IPS DF 6.9 (cell line): ENCODE measurements at regions not wholly inside any gene's neighbourhood (a gene's known extent, or its start where the extent isn't known, plus 50 kb on each side); places are given as distances from the start of the nearest gene placed in this dataset.

ENCODE experiments used
- DNase-seq: peaks from one replicate; pipeline ENCODE4 v3.0.0-alpha.2; 2013; ENCODE audit warnings: low read depth, low spot score
- H3K27ac ChIP-seq: one replicate; pipeline ENCODE4 v1.5.1; 2013; ENCODE audit warnings: low read length, control low read depth
- H3K27me3 ChIP-seq: 2 replicates; pipeline ENCODE4 v1.6.1; 2013; ENCODE audit warnings: mild to moderate bottlenecking, low read length; ENCODE audit not compliant: control insufficient read depth, insufficient read depth
- H3K36me3 ChIP-seq: 2 replicates; pipeline ENCODE4 v1.6.1; 2013; ENCODE audit warnings: low read length; ENCODE audit not compliant: control insufficient read depth, insufficient read depth
- H3K4me1 ChIP-seq: 2 replicates; pipeline ENCODE4 v1.6.1; 2013; ENCODE audit warnings: low read length; ENCODE audit not compliant: control insufficient read depth, insufficient read depth
- H3K4me3 ChIP-seq: 2 replicates; pipeline ENCODE4 v1.5.1; 2013; ENCODE audit warnings: mild to moderate bottlenecking, low read length
- H3K9me3 ChIP-seq: 2 replicates; pipeline ENCODE4 v1.6.1; 2013; ENCODE audit warnings: low read length, inconsistent platforms; ENCODE audit not compliant: control insufficient read depth, insufficient read depth
- WGBS: extraction: QIAGEN DNeasy Blood & Tissue Kit; methylation state at CpG from one replicate; pipeline ENCODE4 v1.1.7; 2013; ENCODE audit warnings: mixed read lengths, missing lambda C conversion rate; ENCODE audit not compliant: insufficient read length, insufficient coverage; 5-methylcytosine and 5-hydroxymethylcytosine counted together

DNA sequence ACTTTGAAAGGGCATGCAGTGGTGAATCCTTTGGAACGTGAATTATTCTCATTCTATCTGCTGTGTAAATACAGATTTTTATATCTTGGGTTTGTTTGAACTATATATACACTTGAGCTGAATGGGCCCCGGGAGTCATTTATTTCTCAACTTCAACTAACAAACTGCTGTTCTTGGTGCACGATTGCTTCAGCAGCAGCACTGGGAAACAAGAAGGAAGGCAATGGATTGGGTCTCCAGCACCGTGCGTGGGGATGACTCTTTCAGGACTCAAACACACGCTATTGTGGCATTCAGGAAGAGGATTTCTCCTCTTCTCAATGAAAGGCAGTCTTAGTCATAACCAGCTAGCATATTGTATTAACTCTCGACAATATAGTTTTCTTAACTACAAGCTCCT is 226.0 kb upstream of the NFE2L3 start:
- no peaks in the 10 kb centered on the region for H3K27me3 ChIP-seq
- no peaks in the 10 kb centered on the region; the same call in 1 of the 2 replicates for H3K4me1 ChIP-seq
- no peak overlapping the region for H3K27ac ChIP-seq
- DNase-seq, result no peak
- WGBS, result no CpG with 5 or more reads among the region's 7 CpGs
- H3K9me3 ChIP-seq, result no peaks in the 10 kb centered on the region
- H3K36me3 ChIP-seq, result no peaks in the 10 kb centered on the region
- no peak overlapping the region for H3K4me3 ChIP-seq

GRCh38 chr7:25926451-25926850 is 225.5 kb upstream of the NFE2L3 start:
- Histone ChIP-seq H3K4me1 (no peaks in the 10 kb centered on the region; the same call in 1 of the 2 replicates), H3K27me3 (no peaks in the 10 kb centered on the region), H3K9me3 (no peaks in the 10 kb centered on the region), H3K27ac (no peak overlapping the region), H3K4me3 (no peak overlapping the region), H3K36me3 (no peaks in the 10 kb centered on the region)
- no CpG with 5 or more reads among the region's 2 CpGs for WGBS
- DNase-seq, result no peak

DNA sequence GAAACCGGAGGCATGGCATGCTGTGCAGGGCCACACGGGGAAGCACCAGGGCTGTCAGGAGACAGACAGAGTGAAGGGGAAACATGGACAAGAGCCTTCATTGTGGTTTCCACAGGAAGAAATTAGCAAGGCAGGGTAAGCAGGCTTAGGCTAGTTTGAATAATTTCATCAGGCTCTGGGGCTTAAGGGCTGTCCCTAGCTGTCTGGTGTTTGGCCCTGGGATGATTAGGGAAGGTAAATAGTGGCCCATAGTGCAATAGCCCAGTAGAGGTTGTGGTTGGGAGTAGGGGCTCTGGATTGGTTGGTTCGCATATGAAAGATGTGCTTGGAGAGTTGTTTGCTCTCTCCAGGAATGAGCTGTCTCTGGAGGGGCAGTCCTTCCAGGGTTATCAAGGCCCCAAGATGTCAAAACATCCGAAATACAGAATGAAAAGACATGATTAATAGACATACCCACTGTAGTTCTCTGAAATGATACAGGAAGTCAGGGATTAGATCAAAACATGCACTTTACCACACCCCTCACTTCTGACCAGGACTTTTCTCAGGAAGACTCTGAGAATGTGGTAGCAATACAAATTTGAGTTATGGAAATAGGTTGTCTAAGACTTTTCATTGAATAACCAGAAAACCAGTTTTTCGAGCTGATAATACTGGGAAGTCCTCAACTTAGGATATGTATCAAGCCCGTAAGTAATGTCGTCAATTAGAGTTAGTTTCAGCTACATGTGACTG is 224.9 kb upstream of the NFE2L3 start:
- Histone ChIP-seq H3K36me3 (no peaks in the 10 kb centered on the region), H3K4me1 (no peaks in the 10 kb centered on the region; the same call in 1 of the 2 replicates), H3K27me3 (no peaks in the 10 kb centered on the region), H3K4me3 (no peak overlapping the region), H3K27ac (no peak overlapping the region), H3K9me3 (no peaks in the 10 kb centered on the region)
- WGBS, result no CpG with 5 or more reads among the region's 7 CpGs
- no peak for DNase-seq

DNA sequence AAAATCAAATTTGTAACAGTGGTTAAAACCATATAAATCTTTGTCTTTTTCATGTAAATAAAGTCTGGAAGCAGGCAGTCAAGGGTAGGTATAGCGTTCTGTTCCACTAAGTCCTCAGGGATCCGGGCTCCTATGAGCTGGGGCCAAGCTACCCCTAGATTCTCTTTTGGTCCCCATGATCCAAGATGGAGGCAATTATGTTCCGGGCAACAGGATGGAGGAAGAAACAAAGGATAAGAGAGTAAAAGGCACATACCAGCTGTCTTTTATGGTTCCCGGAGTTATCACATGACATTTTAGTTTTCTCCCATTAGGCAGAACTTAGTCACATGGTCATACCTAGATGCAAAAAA is 224.4 kb upstream of the NFE2L3 start:
- H3K4me1 ChIP-seq, result no peaks in the 10 kb centered on the region; the same call in 1 of the 2 replicates

GRCh38 chr7:25928549-25929330 is 223.3 kb upstream of the NFE2L3 start:
- no peak for DNase-seq
- Histone ChIP-seq H3K4me3 (no peak overlapping the region), H3K27me3 (no peaks in the 10 kb centered on the region), H3K4me1 (no peaks in the 10 kb centered on the region; the same call in 1 of the 2 replicates), H3K27ac (no peak overlapping the region), H3K36me3 (no peaks in the 10 kb centered on the region), H3K9me3 (no peaks in the 10 kb centered on the region)
- no CpG with 5 or more reads among the region's 5 CpGs for WGBS

More for the DNA sequence above, 224.4 kb upstream of the NFE2L3 start:
- Histone ChIP-seq H3K36me3 (no peaks in the 10 kb centered on the region), H3K4me3 (no peak overlapping the region), H3K27ac (no peak overlapping the region), H3K9me3 (no peaks in the 10 kb centered on the region), H3K27me3 (no peaks in the 10 kb centered on the region)
- no peak for DNase-seq
- WGBS, result no CpG with 5 or more reads among the region's 4 CpGs

- WGBS, result no CpG with 5 or more reads among the region's 5 CpGs
- no peaks in the 10 kb centered on the region; the same call in 1 of the 2 replicates for H3K4me1 ChIP-seq
- no peaks in the 10 kb centered on the region for H3K36me3 ChIP-seq
- H3K4me3 ChIP-seq, result no peak overlapping the region
- no peaks in the 10 kb centered on the region for H3K27me3 ChIP-seq
- no peaks in the 10 kb centered on the region for H3K9me3 ChIP-seq
- no peak for DNase-seq
- H3K27ac ChIP-seq, result no peak overlapping the region
Observed at GRCh38 chr7:25929448-25929847, 222.6 kb upstream of the NFE2L3 start.

DNA sequence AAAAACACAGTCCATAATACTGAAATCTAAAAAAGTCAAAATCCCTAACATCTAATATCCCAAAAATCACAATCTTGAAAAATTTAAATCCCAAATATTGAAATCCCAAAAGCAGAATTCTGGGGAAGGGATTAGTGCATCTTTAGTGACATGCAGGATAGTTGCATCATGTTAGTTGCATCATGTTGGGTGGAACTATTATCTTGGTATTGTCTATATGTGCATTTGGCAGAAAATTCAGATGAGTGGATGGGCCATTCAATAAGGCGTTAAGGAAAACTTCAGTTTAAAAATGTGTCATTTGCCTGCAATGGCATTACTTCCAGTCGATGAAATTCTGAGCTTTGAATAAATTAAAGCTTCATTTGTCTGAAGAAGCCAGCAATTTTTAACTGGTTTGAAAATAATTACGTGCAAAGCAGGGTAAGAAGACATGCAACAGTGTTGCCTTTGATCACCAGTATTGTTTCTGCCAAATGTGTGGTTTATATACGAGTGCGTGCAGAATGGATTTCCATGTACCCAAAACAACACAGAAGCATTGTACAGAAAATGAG is 221.4 kb upstream of the NFE2L3 start:
- Histone ChIP-seq H3K36me3 (no peaks in the 10 kb centered on the region), H3K4me1 (no peaks in the 10 kb centered on the region; the same call in 1 of the 2 replicates), H3K27ac (no peak overlapping the region), H3K27me3 (no peaks in the 10 kb centered on the region), H3K4me3 (no peak overlapping the region), H3K9me3 (no peaks in the 10 kb centered on the region)
- DNase-seq, result no peak
- no CpG with 5 or more reads among the region's 5 CpGs for WGBS

- H3K27me3 ChIP-seq, result no peaks in the 10 kb centered on the region
- H3K4me3 ChIP-seq, result no peak overlapping the region
- no peak overlapping the region for H3K27ac ChIP-seq
- H3K9me3 ChIP-seq, result no peaks in the 10 kb centered on the region
- no peaks in the 10 kb centered on the region; the same call in 1 of the 2 replicates for H3K4me1 ChIP-seq
- no peak for DNase-seq
- no peaks in the 10 kb centered on the region for H3K36me3 ChIP-seq
- no CpG with 5 or more reads among the region's 1 CpG for WGBS
Observed at GRCh38 chr7:25931156-25931555, 220.8 kb upstream of the NFE2L3 start.

DNA sequence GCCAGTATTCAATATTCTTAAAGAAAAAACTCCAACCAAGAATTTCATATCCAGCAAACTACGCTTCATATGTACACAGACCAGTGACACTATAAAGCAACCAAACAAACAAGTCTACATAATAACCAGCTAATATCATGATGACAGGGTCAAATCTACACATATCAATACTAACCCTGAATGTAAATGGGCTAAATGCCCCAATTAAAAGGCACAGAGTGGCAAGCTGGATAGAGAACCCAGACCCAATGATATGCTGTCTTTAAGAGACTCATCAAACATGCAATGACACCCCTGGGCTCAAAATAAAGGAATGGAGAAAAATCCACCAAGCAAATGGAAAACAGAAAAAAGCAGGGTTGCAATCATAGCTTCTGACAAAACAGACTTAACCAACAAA is 218.1 kb upstream of the NFE2L3 start:
- H3K9me3 ChIP-seq, result no peaks in the 10 kb centered on the region
- no CpG with 5 or more reads among the region's 1 CpG for WGBS

GRCh38 chr7:25940086-25940906 is 211.7 kb upstream of the NFE2L3 start:
- Histone ChIP-seq H3K27ac (no peak overlapping the region), H3K4me3 (no peak overlapping the region), H3K36me3 (no peaks in the 10 kb centered on the region), H3K4me1 (peaks cover 2% of the 10 kb centered on the region; the same call in 1 of the 2 replicates), H3K9me3 (no peaks in the 10 kb centered on the region), H3K27me3 (no peaks in the 10 kb centered on the region; the same call in 1 of the 2 replicates)
- WGBS, result no CpG with 5 or more reads among the region's 8 CpGs
- DNase-seq, result no peak

More for the DNA sequence above, 218.1 kb upstream of the NFE2L3 start:
- Histone ChIP-seq H3K27me3 (no peaks in the 10 kb centered on the region), H3K36me3 (no peaks in the 10 kb centered on the region), H3K27ac (no peak overlapping the region), H3K4me1 (no peaks in the 10 kb centered on the region), H3K4me3 (no peak overlapping the region)
- DNase-seq, result no peak
